Coronary artery (tissue), 2 donors: ENCODE measurements at regions not wholly inside any gene's neighbourhood (a gene's known extent, or its start where the extent isn't known, plus 50 kb on each side); places are given as distances from the start of the nearest gene placed in this dataset.
"Not testable (repeated sequence)": the region's sequence is repeated elsewhere in the genome, so short reads cannot be mapped to it uniquely, and the experiment has no call there.

Experiments
- DNase-seq: peaks from one replicate; pipeline ENCODE4 v3.0.0-alpha.2; 2017; ENCODE audit warnings: low spot score
- H3K27ac ChIP-seq, 2 donors: fragments of 200-600 bp; sonication (generic); one replicate each; pipeline ENCODE4 v1.5.1; 2016 to 2019
- H3K4me3 ChIP-seq: fragments of 200-600 bp; sonication (generic); 2 replicates; pipeline ENCODE4 v1.5.1; 2016; ENCODE audit warnings: mild to moderate bottlenecking, moderate library complexity
- CTCF ChIP-seq: fragments of 200-600 bp; sonication (generic); IDR thresholded peaks from one replicate; pipeline ENCODE4 v1.5.1; 2019; ENCODE audit warnings: antibody characterized with exemption

GRCh38 chr18:67455890-67456501 lies 60.5 kb downstream of the DSEL start:
- no peak for TF ChIP-seq CTCF
- Histone ChIP-seq H3K27ac (no peak overlapping the region), H3K4me3 (no peak overlapping the region)
- DNase-seq, result no peak

GRCh38 chr18:67453901-67454300 lies 62.6 kb downstream of the DSEL start:
- DNase-seq, result no peak
- no peak overlapping the region for H3K4me3 ChIP-seq
- no peak for TF ChIP-seq CTCF
- no peak overlapping the region for H3K27ac ChIP-seq

- no peak for TF ChIP-seq CTCF
- H3K4me3 ChIP-seq, result no peak overlapping the region
- no peak overlapping the region for H3K27ac ChIP-seq
- no peak for DNase-seq
Measured at GRCh38 chr18:67451960-67452359, 64.6 kb downstream of the DSEL start.

- not testable (repeated sequence) for H3K27ac ChIP-seq, DNase-seq, H3K4me3 ChIP-seq
Measured at GRCh38 chr18:67451101-67451500, 65.4 kb downstream of the DSEL start.

- no peak for TF ChIP-seq CTCF
- DNase-seq, result no peak
- H3K27ac ChIP-seq, result no peak overlapping the region
- H3K4me3 ChIP-seq, result no peak overlapping the region
Measured at GRCh38 chr18:67433971-67434370, 82.5 kb downstream of the DSEL start.

GRCh38 chr18:67432806-67433205 lies 83.7 kb downstream of the DSEL start:
- no peak overlapping the region for H3K4me3 ChIP-seq
- DNase-seq, result no peak
- no peak overlapping the region for H3K27ac ChIP-seq
- no peak for TF ChIP-seq CTCF

- no peak for TF ChIP-seq CTCF
- DNase-seq, result no peak
- Histone ChIP-seq H3K27ac (no peak overlapping the region), H3K4me3 (no peak overlapping the region)
Measured at GRCh38 chr18:67428805-67429204, 87.7 kb downstream of the DSEL start.

GRCh38 chr18:67428158-67428557 lies 88.4 kb downstream of the DSEL start:
- no peak for DNase-seq
- Histone ChIP-seq H3K4me3 (no peak overlapping the region), H3K27ac (no peak overlapping the region)
- no peak for TF ChIP-seq CTCF
